IPS-15b (cell line): ENCODE measurements at regions not wholly inside any gene's neighbourhood (a gene's known extent, or its start where the extent isn't known, plus 50 kb on each side); places are given as distances from the start of the nearest gene placed in this dataset.

Experiments used
- H3K27me3 ChIP-seq: one replicate; pipeline ENCODE4 v1.6.1; 2013; ENCODE audit warnings: low read length; ENCODE audit not compliant: control insufficient read depth, insufficient read depth
- H3K36me3 ChIP-seq: one replicate; pipeline ENCODE4 v1.6.1; 2013; ENCODE audit warnings: low read length; ENCODE audit not compliant: control insufficient read depth, insufficient read depth
- H3K4me1 ChIP-seq: one replicate; pipeline ENCODE4 v1.6.1; 2013; ENCODE audit warnings: mild to moderate bottlenecking, low read length; ENCODE audit not compliant: control insufficient read depth, insufficient read depth
- H3K4me3 ChIP-seq: one replicate; pipeline ENCODE4 v1.5.1; 2013; ENCODE audit warnings: low read depth, low read length
- H3K9ac ChIP-seq: one replicate; pipeline ENCODE4 v1.6.1; 2013; ENCODE audit warnings: low read depth, mild to moderate bottlenecking, low read length
- H3K9me3 ChIP-seq: one replicate; pipeline ENCODE4 v1.6.1; 2013; ENCODE audit warnings: mild to moderate bottlenecking, low read length; ENCODE audit not compliant: control insufficient read depth, insufficient read depth

DNA sequence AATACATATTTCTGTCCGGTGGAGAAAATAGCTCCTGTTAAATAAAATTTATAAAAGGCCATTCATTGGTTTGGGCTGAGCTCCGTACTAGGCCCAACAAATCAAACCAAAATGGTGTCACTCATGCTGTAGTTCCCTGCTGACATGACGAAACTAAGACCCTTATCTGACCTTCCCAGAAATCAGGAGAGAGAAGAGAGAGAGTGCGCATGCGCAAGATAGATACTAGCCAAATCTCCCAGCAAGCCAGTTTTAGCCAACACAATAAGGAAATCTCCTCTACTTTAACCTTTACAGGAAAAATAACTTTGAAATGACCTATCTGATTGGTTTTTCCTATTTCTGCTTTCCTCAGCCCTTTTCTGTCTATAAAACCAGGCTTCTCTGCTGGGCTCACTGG, 152.7 kb upstream of the RMST start:
- no peaks in the 10 kb centered on the region for H3K9me3 ChIP-seq
- H3K27me3 ChIP-seq, result peaks cover 14% of the 10 kb centered on the region
- no peak overlapping the region for H3K4me3 ChIP-seq
- peaks cover 16% of the 10 kb centered on the region for H3K4me1 ChIP-seq
- H3K36me3 ChIP-seq, result no peaks in the 10 kb centered on the region
- H3K9ac ChIP-seq, result no peak overlapping the region

DNA sequence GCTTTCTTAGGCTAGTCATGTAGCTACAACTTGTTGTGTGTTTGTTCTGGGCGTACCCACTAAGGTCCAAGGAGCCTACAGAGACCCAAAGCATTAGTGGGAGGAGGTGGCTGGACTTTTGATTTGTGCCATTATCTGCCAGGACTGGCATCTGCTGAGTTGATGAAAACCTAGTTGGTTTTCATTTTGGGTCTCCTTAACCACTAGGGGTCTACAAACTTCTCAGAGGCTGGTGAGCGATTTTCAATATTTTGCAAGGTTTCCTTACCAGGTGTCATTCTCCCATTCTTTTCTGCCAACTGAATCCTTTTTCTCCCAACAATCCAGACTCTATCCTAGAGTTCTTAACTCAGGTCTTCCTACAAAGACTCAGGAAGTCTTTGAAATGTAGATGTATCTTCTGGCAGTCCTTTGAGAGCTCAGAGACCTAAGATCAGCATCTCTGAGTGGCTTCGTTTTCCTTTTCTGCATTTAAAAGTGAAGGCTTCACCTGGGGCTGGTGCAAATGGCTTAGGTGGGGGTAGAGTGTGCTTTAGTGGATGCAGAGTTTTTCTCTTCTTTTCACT, 150.0 kb upstream of the RMST start:
- no peaks in the 10 kb centered on the region for H3K9me3 ChIP-seq
- H3K4me1 ChIP-seq, result peaks cover 16% of the 10 kb centered on the region
- peaks cover 14% of the 10 kb centered on the region for H3K27me3 ChIP-seq
- H3K4me3 ChIP-seq, result no peak overlapping the region
- H3K36me3 ChIP-seq, result no peaks in the 10 kb centered on the region
- H3K9ac ChIP-seq, result no peak overlapping the region

- Histone ChIP-seq H3K9me3 (no peaks in the 10 kb centered on the region), H3K9ac (no peak overlapping the region), H3K4me1 (peaks cover 16% of the 10 kb centered on the region), H3K36me3 (no peaks in the 10 kb centered on the region), H3K4me3 (no peak overlapping the region), H3K27me3 (peaks cover 14% of the 10 kb centered on the region)
Observed at GRCh38 chr12:97313471-97314190, 149.0 kb upstream of the RMST start.

DNA sequence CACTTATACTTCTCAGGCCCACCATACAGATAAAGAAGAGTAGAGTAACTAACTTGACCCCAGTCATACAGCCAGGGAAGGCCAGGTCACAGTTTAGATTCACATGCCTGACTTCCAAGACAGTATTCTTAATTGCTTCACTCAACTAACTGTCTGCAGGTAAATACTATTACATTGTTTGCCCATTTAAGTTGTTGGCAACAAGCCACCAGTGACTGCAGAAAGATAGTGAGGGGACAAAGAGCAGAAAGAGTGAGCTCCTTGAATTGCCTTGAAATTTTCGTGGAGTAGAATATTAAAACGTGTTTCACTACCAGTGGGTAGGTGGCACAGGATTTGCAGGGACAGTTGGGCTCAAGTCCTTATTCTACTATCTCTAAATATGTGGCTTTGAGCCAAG, 146.3 kb upstream of the RMST start:
- Histone ChIP-seq H3K36me3 (no peaks in the 10 kb centered on the region), H3K4me1 (peaks cover 16% of the 10 kb centered on the region), H3K9me3 (no peaks in the 10 kb centered on the region), H3K27me3 (peaks cover 14% of the 10 kb centered on the region), H3K9ac (no peak overlapping the region), H3K4me3 (no peak overlapping the region)

- Histone ChIP-seq H3K9ac (no peak overlapping the region), H3K4me3 (no peak overlapping the region), H3K36me3 (no peaks in the 10 kb centered on the region), H3K9me3 (no peaks in the 10 kb centered on the region), H3K27me3 (no peaks in the 10 kb centered on the region), H3K4me1 (peaks cover 31% of the 10 kb centered on the region)
Observed at GRCh38 chr12:97321621-97322020, 141.0 kb upstream of the RMST start.

DNA sequence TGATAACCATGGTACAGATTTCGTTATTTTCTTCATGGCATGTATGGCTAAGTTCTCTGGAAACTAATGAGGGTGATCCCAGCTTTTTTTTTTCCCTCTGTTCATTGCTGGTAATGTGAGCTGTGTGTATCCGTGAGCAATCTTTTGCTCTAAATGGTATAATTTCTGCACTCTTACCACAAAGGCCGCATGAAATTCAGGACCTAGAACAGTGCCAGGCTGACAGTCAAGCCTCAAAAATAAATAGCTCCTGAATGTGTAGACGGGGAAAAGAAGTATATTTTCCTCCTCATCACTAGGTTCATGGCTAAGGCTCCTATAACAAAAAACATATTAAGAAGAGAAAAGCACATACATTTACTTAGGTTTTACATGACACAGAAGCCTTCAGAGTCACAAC, 140.2 kb upstream of the RMST start:
- Histone ChIP-seq H3K27me3 (no peaks in the 10 kb centered on the region), H3K4me3 (peak overlapping the region; percentile 23), H3K36me3 (no peaks in the 10 kb centered on the region), H3K9ac (peak overlapping the region; percentile 4), H3K9me3 (no peaks in the 10 kb centered on the region), H3K4me1 (peaks cover 31% of the 10 kb centered on the region)

DNA sequence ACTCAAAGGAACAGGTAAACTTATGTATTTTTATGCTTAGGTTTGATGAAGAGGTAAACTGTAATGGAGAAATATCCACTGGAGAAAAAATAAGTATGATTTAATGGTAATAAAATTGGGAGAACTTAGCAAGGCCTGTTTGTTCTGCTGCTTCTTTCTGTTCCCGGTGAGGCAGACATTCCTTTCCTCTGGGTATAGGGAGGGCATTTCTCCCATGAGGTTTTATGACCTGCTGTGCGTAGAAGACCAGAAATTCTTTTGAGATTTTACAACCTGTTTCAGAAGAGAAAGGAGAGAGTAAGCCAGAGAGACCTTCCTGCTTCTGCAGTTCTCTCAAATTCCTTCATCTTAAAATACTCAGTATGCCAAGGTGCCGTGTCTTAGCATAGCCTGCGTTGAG, 139.4 kb upstream of the RMST start:
- no peaks in the 10 kb centered on the region for H3K27me3 ChIP-seq
- H3K9ac ChIP-seq, result no peak overlapping the region
- peak overlapping the region; percentile 23 for H3K4me3 ChIP-seq
- H3K36me3 ChIP-seq, result no peaks in the 10 kb centered on the region
- H3K4me1 ChIP-seq, result peaks cover 31% of the 10 kb centered on the region
- H3K9me3 ChIP-seq, result no peaks in the 10 kb centered on the region

DNA sequence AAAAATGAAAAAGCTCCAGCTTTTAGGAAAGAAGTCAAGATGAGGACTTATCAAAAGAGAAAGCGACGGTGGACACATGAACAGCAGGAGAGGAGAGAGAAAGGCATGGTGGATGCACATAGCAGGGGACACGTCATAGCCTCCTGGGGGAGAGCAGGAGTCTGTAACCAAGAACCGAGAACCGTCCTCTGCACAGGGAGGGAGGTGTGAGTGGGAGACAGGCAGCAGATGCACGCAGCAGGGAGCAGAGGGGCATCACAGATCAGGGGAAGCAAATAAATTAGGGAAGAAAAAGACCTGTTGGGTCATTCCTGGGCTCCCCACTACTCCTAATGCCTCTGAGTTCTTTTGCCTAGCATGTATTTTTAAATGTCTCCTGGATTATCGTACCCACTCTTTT, 138.1 kb upstream of the RMST start:
- Histone ChIP-seq H3K9ac (no peak overlapping the region), H3K4me3 (no peak overlapping the region), H3K27me3 (no peaks in the 10 kb centered on the region), H3K36me3 (no peaks in the 10 kb centered on the region), H3K9me3 (no peaks in the 10 kb centered on the region), H3K4me1 (peaks cover 31% of the 10 kb centered on the region)

DNA sequence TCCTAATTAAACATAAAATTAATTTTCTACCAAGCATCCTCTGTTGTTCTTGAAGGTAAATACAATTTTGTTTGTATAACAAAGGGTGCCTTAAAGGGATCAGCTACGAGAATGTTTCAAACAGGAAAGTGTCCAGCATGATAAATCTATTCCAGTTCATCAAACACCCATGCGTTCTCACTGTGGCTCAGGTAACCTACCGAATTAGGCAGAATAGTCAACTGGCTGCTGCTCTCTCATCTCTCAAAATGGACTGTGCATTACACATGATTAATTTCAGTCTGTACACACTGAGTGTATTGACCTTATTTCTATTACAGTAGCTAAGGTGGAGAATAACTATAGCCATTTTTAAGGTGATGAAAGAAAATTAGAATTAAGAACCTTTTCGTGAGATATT, 127.5 kb upstream of the RMST start:
- Histone ChIP-seq H3K4me1 (no peaks in the 10 kb centered on the region), H3K9ac (no peak overlapping the region), H3K27me3 (no peaks in the 10 kb centered on the region), H3K36me3 (no peaks in the 10 kb centered on the region), H3K4me3 (no peak overlapping the region), H3K9me3 (no peaks in the 10 kb centered on the region)

- no peak overlapping the region for H3K9ac ChIP-seq
- no peaks in the 10 kb centered on the region for H3K27me3 ChIP-seq
- no peaks in the 10 kb centered on the region for H3K36me3 ChIP-seq
- no peak overlapping the region for H3K4me3 ChIP-seq
- no peaks in the 10 kb centered on the region for H3K9me3 ChIP-seq
- no peaks in the 10 kb centered on the region for H3K4me1 ChIP-seq
Observed at GRCh38 chr12:97336900-97337751, 125.5 kb upstream of the RMST start.

DNA sequence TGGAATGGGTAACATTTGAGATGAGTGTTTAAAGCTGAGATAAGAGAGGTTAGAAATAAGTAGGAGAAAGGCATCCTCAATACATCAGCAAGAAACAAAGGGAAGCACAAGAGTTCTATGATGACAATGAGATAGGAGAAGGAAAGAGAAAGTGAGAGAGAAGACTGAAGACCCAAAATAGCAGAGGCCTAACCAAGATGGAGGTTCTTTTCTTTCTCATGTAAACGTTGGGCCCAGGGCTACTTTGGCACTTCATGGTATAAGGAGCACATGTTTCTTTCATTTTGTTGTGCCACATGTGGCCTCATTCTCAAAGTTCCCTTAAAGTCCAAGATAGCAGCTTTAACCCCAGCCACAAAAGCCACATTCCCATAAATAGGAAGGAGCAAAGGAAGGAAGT, 120.5 kb upstream of the RMST start:
- H3K4me1 ChIP-seq, result no peaks in the 10 kb centered on the region
- H3K9me3 ChIP-seq, result no peaks in the 10 kb centered on the region
- H3K27me3 ChIP-seq, result no peaks in the 10 kb centered on the region
- no peak overlapping the region for H3K9ac ChIP-seq
- no peaks in the 10 kb centered on the region for H3K36me3 ChIP-seq
- no peak overlapping the region for H3K4me3 ChIP-seq

DNA sequence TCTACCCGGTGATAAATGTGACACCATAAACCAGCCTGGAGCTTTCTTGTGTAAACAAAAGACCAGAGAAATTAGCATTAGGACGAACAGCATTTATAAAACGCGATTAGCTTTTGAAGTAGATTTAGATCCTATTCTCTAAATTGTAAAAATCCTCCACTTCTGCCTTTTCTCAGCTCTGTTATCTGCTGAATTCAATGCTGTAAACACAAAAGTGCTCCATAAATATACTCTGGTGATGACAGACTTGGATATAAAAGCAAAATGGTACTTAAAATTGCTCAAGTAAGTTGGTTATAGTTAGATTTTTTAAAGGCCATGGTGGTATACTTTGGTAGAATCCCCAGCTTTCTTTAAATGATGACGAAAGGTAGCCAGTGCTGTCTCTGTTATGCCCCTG, 114.6 kb upstream of the RMST start:
- no peaks in the 10 kb centered on the region for H3K4me1 ChIP-seq
- no peaks in the 10 kb centered on the region for H3K27me3 ChIP-seq

More for the DNA sequence above, 114.6 kb upstream of the RMST start:
- Histone ChIP-seq H3K36me3 (no peaks in the 10 kb centered on the region), H3K9ac (no peak overlapping the region), H3K9me3 (no peaks in the 10 kb centered on the region), H3K4me3 (no peak overlapping the region)
